ENCODE measurements at regions not wholly inside any gene's neighbourhood (a gene's known extent, or its start where the extent isn't known, plus 50 kb on each side); places are given as distances from the start of the nearest gene placed in this dataset.

DNA sequence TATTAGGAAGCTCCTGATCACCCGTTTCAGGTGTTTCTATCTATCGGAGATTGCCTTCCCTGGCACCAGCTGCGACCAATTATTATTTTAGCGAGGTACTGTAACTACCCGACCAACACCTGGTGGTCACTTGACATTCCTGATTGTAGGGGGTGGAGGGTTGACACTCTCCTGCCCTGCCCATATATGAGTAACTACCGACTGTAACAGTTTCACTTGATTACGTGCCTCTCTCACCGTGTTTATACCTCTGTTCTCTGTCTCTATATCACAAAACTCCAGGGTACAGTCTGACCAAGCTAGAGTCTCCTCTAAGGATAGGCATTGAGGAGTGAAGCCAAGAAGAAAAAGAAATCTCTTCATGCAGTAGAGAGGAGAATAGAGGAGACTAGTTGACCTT, 268.0 kb upstream of the LRATD1 start:
- TF ChIP-seq ZFX (IDR thresholded peaks at IDR 0.05) (no peak), CTCF (conservative IDR thresholded peaks at IDR 0.05) (no peak)

Data from C4-2B (cell line).